Erythroblast (primary cell): ENCODE measurements at regions not wholly inside any gene's neighbourhood (a gene's known extent, or its start where the extent isn't known, plus 50 kb on each side); places are given as distances from the start of the nearest gene placed in this dataset.
"Not testable (repeated sequence)": the region's sequence is repeated elsewhere in the genome, so short reads cannot be mapped to it uniquely, and the experiment has no call there.

Source experiments
- DNase-seq, 2 experiments: peaks; one replicate each; lab custom pipeline; 2025; lab: John Stamatoyannopoulos, UW
- GATA1 ChIP-seq: IDR thresholded peaks from 2 replicates; pipeline ENCODE4 v1.6.1; 2011; ENCODE audit warnings: low read depth, mild to moderate bottlenecking, control low read depth, low read length, moderate library complexity
- POLR2A ChIP-seq: IDR thresholded peaks from 2 replicates; pipeline ENCODE4 v1.6.1; 2011; ENCODE audit warnings: mild to moderate bottlenecking, low read length

DNA sequence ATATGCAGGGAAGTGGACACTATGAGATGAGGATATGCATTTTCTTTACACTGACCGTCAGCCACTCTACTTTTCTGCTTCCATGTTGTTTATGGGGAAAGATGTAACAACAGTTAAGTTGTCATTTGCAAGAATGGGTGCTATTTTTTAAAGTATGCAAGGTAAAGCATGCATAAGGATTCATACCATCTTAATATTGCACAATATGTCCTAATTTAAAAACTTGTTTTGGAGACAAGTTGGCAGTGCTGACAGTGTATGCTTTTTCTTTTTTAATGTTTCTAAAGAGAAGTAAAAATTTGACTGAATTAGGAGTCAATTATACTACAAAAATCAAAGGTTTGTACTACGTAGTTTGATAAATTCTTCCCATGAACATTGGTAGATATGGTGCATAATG lies 435.4 kb downstream of the MMUT start:
- no peak for DNase-seq
- TF ChIP-seq GATA1 (no peak), POLR2A (no peak)

DNA sequence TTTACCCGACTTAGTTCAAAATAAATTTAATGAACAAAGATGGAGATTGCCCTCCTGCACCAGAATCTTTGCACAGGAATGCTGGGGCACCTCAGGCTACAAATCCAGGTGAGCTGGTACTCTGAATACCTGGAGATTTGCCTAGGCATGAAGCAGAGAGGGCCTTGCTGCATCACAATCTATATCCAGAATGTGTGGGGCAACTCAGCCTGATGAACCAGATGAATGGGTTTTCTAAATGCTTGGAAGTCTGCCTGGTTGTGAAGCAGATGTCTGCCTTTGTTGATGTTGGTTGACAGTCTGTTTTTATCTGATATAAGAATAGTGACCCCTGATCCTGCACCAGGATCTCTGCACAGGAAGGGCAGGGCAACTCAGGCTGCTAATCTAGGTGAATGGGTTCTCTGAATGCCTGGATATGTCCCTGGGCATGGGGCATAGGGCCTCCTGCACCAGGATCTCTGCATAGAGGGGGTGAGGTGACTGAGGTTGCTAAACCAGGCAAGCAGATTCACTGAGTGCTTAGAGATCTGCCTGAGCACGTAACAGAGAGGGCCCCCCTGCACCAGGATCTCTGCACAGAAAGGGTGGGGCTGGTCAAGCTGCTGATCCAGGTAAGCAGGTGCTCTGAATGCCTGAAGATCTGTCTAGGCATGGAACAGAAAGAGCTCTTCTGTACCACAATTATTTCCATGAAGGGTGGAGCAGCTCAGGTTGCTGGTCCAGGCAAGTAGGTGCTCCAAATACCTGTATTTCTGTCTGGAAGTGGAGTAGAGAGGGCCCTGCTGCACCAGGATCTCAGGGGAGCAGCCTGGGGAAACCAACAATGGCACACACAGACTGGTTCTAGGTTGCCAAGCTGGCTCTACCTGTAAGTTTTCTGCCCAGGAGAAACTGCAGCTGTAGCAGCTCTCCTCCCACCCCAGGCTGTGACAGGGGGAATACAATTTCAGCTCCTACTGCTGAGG lies 437.5 kb downstream of the MMUT start:
- TF ChIP-seq GATA1: no peak
- no peak for TF ChIP-seq POLR2A
- no peak for DNase-seq

DNA sequence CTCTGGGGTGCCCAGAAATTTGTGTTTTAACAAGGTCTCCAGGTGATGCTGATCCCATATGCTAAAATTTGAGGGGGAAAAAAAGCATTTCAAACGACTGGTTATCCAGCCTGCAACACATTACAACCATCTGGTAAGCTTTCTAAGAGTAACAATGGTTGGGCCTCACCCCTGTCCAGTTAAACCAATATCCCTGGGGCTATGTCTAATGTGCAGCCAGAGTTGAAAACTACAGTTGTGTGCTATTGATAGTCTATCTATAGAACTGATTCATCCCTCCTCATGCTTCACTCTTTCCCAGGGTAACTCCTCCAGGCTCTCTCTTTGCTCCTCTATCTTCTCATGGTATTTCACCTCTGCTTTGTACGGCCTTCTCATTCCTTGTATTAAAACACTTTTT lies 458.3 kb downstream of the MMUT start:
- no peak for DNase-seq

DNA sequence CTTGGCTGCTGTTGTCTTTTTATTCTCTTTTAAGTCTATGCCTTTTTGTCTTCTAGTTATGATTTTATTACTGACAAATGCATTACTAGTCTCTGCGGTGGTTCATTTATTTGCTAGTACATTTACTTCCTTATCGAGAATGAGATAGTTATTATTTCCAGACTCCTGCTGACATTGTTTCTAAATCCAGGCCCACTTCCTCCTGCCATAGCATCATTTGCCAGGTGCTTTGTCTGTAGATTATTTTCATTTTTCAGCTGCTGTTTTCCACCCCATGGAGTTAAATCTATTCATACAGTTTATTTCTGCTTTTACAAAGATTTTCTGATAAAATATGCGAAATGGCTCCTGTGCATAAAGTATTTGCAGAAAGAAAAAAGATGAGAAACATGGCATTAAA lies 459.7 kb downstream of the MMUT start:
- TF ChIP-seq GATA1 (no peak), POLR2A (no peak)

More for the DNA sequence above, 458.3 kb downstream of the MMUT start:
- no peak for TF ChIP-seq GATA1
- TF ChIP-seq POLR2A: no peak

DNA sequence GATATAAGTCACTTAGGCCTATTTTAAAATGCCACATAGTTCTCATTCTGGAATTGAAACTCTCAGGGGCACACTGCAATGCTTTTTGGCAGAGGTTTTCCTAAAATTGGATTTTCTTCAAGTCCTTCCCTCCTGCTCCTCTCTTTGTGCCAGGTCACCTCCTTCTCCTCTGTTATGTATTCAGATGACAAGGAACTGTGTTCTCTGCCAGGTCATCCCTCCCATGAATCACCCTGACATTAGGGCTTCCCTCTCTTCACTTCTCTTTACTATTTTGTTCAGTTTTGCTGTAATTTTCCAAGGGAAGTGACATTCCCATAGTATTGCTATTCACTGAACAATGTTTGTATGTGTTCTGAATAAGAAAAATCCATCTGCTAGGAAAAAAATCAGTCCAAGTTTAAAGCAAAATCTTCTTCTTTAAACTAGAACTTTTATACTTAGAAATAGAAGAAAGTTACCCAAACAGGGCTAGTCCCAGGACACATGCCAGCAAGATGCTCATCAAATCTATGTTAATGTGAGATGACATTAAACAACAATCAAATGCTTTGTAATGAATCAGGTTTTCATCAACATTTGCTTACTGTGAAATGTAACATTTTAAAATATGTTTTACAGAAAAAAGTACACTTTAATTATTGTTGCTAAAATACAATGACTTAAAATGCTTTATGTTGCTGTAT lies 461.1 kb downstream of the MMUT start:
- TF ChIP-seq GATA1 (no peak), POLR2A (no peak)
- DNase-seq: no peak

More for the DNA sequence above, 459.7 kb downstream of the MMUT start:
- DNase-seq: no peak

DNA sequence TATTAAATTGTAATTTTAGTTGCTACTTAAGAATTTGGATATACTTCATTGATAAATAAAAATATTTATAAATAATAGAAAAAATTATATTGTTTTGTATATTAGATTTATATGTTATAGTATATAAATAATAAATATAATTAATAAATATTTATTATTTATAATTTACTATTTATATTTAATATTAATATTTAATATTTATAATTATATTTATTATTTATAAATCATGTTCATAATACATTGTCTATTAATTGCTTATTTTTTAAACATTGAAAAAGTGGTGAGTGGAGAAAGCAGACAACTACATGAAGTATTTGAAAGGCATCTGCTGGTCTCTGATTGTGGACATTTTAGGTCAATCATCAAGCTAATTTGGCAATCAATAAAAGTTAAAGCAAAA lies 464.5 kb downstream of the MMUT start:
- DNase-seq: no peak
- TF ChIP-seq GATA1: no peak
- no peak for TF ChIP-seq POLR2A

DNA sequence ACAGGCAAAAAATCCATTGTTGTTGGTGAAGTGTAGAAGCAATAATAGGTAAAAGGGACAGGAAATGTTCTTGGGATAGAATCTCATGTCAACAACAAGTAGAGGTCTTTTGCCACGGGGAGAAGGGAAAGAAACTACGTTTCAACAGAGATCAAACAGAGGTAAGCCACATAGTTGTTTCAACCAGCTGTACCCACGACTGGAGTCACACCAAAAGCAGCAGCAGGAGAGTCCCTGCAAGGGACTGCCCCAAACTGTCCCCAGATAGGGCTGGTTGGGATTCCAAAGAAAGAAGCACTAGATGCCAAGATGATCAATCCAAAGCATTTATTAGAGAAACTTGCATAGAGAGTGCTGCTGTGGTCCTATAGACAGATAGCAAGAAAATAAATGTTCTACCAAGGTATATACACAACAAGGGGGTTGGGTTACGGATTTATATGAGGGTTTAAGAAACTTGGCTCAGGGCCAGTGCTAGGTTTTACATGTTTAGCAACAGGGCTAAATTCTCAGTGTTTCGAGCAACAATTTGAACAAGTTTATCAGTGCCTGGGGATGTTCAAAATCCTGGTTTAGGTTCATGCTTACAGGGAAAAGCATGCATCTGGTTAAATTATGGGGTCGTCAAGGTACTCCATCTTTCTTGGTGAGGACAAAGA lies 466.5 kb downstream of the MMUT start:
- no peak for DNase-seq
- TF ChIP-seq POLR2A (no peak), GATA1 (no peak)

DNA sequence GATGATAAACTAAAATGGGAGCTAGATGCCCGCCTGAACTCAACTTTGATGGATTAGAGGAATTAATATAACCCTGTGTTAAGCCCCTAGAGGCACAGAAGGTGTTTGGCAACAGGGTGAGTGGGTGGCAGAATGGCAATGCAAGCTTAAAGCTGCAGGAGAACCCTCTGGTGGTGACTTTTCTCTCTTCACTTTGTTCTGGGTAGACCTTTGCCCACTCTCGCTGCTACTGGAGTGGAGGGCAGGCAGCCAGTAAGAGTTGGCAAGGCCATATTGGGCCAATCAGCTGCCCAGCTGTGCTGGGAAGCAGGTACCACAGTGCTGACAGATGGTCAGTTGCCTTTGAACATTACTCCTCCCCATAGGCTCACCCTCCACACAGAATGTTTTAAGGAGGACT lies 468.2 kb downstream of the MMUT start:
- no peak for DNase-seq
- TF ChIP-seq POLR2A (no peak), GATA1 (no peak)

DNA sequence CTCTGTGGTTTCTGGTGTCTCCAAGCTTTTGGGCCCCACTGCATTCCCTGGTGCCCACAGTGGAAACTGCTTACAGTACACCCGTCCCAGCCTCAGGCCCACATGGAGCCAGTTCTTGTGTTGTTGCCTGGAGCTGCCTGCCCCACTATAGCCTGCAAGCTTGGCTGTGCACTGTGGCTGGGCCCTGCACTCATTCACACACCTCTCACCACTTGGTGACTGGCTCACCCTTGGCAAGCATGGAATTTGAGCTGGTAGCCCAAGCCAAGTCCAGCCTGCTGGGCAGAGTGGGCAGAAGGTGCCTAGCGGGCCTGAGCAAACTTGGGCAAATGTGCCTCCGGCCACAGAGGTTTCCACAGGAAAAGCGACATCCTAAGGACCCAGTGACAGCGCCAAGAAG lies 472.3 kb downstream of the MMUT start:
- no peak for DNase-seq

DNA sequence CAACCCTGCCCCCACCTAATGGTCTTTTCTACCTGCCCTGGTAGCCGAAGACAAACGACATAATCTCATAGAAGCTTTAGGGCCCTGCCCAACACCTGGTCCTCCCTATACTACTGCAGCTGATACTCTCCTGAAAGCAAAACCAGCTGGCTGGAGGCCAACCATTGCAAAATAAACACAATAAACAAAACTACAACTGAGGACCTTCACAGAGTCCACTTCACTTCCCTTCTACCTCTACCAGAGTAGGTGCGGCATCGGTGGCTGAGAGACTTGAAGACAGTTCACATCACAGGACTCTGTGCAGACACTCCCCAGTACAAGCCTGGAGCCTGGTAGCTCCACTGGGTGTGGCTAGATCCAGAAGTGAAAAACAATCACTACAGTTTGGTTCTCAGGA lies 476.2 kb downstream of the MMUT start:
- TF ChIP-seq POLR2A: no peak
- no peak for TF ChIP-seq GATA1

More for the DNA sequence above, 472.3 kb downstream of the MMUT start:
- no peak for TF ChIP-seq POLR2A
- TF ChIP-seq GATA1: no peak

DNA sequence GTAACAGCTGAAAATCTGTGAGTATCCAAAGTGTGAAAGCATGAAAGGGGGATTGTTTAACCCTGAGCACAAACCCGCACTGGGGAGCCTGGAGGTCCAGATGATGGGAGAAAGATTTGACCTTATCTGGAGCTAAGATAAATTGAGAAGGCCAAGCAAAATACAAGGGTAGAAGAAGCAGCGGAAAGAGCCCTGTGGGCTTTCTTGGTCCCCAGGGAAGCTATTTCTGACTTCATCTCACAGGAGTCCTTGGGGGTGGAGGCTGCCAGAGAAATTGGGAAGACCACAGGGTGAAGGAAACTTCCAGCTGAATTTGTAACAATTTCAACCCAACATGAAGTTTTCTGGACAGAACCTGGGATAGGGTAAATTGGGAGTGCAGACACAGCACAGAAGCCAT lies 476.9 kb downstream of the MMUT start:
- DNase-seq: no peak
- no peak for TF ChIP-seq GATA1
- TF ChIP-seq POLR2A: no peak

More for the DNA sequence above, 476.2 kb downstream of the MMUT start:
- DNase-seq: no peak

DNA sequence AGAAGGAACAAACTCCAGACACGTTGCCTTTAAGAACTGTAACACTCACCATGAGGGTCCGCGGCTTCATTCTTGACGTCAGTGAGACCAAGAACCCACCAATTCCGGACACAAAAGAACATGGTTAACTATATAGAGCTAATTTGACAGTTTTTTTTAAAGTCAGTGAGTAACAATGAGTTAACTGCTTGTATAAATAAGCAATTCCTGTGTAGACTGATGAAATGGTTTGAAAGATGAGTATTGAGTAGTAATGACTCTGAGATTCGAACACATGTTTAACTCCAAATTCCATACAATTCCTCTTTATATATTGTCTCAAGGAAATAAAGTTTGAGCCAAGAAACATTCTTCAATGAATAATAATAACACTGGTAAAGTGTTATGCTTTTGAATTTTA lies 478.0 kb downstream of the MMUT start:
- DNase-seq: no peak
- TF ChIP-seq GATA1: no peak

DNA sequence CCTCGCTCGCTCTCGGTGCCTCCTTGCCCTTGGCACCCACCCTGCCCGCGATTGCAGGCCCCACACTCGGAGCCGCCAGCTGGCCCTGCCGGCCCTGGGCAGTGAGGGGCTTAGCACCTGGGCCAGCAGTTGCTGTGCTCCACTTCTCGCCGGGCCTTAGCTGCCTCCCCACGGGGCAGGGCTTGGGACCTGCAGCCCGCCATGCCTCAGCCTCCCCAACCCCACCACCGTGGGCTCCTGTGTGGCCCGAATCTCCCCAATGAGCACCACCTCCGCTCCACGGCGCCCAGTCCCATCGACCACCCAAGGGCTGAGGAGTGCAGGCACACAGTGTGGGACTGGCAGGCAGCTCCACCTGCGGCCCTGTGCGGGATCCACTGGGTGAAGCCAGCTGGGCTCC lies 479.1 kb downstream of the MMUT start:
- not testable (repeated sequence) for DNase-seq

DNA sequence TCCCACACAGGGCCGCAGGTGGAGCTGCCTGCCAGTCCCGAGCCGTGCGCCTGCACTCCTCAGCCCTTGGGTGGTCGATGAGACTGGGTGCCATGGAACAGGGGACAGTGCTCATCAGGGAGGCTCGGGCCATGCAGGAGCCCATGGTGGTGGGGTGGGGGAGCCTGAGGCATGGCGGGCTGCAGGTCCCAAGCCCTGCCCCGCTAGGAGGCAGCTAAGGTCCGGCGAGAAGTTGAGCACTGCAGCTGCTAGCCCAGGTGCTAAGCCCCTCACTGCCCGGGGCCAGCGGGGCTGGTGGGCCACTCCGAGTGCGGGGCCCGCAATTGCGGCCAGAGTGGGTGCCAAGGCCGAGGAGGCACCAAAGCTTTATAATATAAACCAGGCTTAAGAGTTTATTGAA lies 479.7 kb downstream of the MMUT start:
- TF ChIP-seq GATA1: no peak
- no peak for TF ChIP-seq POLR2A

DNA sequence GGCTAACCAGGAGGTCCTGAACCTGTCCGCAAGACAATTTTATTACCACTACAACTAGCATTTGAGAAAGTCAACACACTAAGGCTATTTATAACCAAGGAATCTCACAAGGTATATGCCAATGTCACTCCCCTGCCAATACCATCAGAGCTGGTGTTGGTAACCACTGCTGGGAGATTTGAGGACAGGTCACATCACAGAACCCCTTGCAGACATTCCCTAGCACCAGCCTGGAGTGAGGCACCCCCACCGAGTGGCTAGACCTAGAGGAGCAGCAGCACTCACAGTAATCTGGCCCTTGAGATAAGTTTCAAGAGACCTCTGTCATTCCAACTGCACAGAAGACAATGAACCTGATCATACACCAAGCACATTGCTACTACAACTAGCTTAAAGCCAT lies 483.2 kb downstream of the MMUT start:
- TF ChIP-seq POLR2A (no peak), GATA1 (no peak)
- DNase-seq: no peak

More for the DNA sequence above, 479.7 kb downstream of the MMUT start:
- DNase-seq: no peak
